HEK293 (cell line): ENCODE measurements at regions not wholly inside any gene's neighbourhood (a gene's known extent, or its start where the extent isn't known, plus 50 kb on each side); places are given as distances from the start of the nearest gene placed in this dataset.

Experiments used
- CTCF ChIA-PET: fragments of 350-600 bp; formaldehyde crosslinking; extraction: SDS; loops from one replicate; lab custom pipeline; 2021; ENCODE audit warnings: antibody characterized with exemption; lab: Yijun Ruan, JAX
- POLR2A ChIA-PET: fragments of 300-600 bp; formaldehyde crosslinking; extraction: SDS; loops from one replicate; lab custom pipeline; 2020; ENCODE audit warnings: antibody characterized with exemption, inconsistent platforms; lab: Yijun Ruan, JAX
- H3K27ac ChIP-seq: fragments of 200-500 bp; sonication (Bioruptor generic); 2 replicates; pipeline ENCODE4 v1.5.1; 2014; ENCODE audit warnings: low read depth, low read length, control low read depth, inconsistent platforms; ENCODE audit errors: extremely low read depth
- H3K36me3 ChIP-seq, 2 experiments: fragments of 200-500 bp in 1 of 2; sonication (Bioruptor generic) in 1 of 2; 1 replicate in 1 of 2; 2 replicates in 1 of 2; pipeline ENCODE4 v1.5.1; 2014 to 2017; ENCODE audit warnings: inconsistent platforms in 2 of 2, low read length in 2 of 2; ENCODE audit not compliant: control insufficient read depth in 2 of 2, insufficient read depth in 1 of 2
- H3K4me1 ChIP-seq: fragments of 200-500 bp; sonication (Bioruptor generic); 2 replicates; pipeline ENCODE4 v1.5.1; 2014; ENCODE audit warnings: mild to moderate bottlenecking, low read length, inconsistent platforms; ENCODE audit not compliant: control insufficient read depth, insufficient read depth
- H3K4me3 ChIP-seq: 2 replicates; pipeline ENCODE4 v1.5.1; 2011; ENCODE audit warnings: low read depth, mild to moderate bottlenecking, control low read depth, low read length, moderate library complexity
- H3K9me3 ChIP-seq: fragments of 200-500 bp; sonication (Bioruptor generic); 2 replicates; pipeline ENCODE4 v1.5.1; 2014; ENCODE audit warnings: low read depth, low read length, inconsistent platforms; ENCODE audit not compliant: control insufficient read depth, insufficient read depth
- GLIS2 ChIP-seq: fragments of 450-650 bp; formaldehyde crosslinking; IDR thresholded peaks from 2 replicates; pipeline ENCODE4 v1.5.1; 2016; ENCODE audit warnings: missing biosample characterization, missing genetic modification characterization
- HOXC10 ChIP-seq: sonication (generic); formaldehyde crosslinking; IDR thresholded peaks from 2 replicates; pipeline ENCODE4 v1.8.1; 2023; ENCODE audit warnings: mild to moderate bottlenecking, missing genetic modification reagents
- KLF10 ChIP-seq: fragments of 450-650 bp; IDR thresholded peaks from 2 replicates; pipeline ENCODE4 v1.5.1; 2018; ENCODE audit warnings: missing biosample characterization, mild to moderate bottlenecking, missing genetic modification characterization
- SCRT1 ChIP-seq: fragments of 450-650 bp; formaldehyde crosslinking; IDR thresholded peaks from 2 replicates; pipeline ENCODE4 v1.5.1; 2016; ENCODE audit warnings: missing biosample characterization, missing genetic modification characterization, borderline replicate concordance
- SP2 ChIP-seq: fragments of 450-650 bp; formaldehyde crosslinking; IDR thresholded peaks from 2 replicates; pipeline ENCODE4 v1.5.1; 2016; ENCODE audit warnings: missing biosample characterization, missing genetic modification characterization
- ZFP69B ChIP-seq: fragments of 450-650 bp; formaldehyde crosslinking; IDR thresholded peaks from 2 replicates; pipeline ENCODE4 v1.5.1; 2016; ENCODE audit warnings: missing biosample characterization, missing genetic modification characterization
- ZNF133 ChIP-seq: fragments of 450-650 bp; formaldehyde crosslinking; IDR thresholded peaks from 2 replicates; pipeline ENCODE4 v1.5.1; 2016; ENCODE audit warnings: missing biosample characterization, missing genetic modification characterization
- ZNF19 ChIP-seq: fragments of 450-650 bp; formaldehyde crosslinking; IDR thresholded peaks from 2 replicates; pipeline ENCODE4; 2016; ENCODE audit warnings: missing biosample characterization, missing genetic modification characterization, low read depth
- ZNF211 ChIP-seq: fragments of 450-650 bp; formaldehyde crosslinking; IDR thresholded peaks from 2 replicates; pipeline ENCODE4 v1.5.1; 2016; ENCODE audit warnings: low read depth, missing biosample characterization, missing genetic modification characterization
- ZNF292 ChIP-seq: fragments of 450-650 bp; formaldehyde crosslinking; IDR thresholded peaks from 2 replicates; pipeline ENCODE4 v1.5.1; 2016; ENCODE audit warnings: low read depth, missing biosample characterization, missing genetic modification characterization, borderline replicate concordance
- ZNF311 ChIP-seq: fragments of 450-650 bp; formaldehyde crosslinking; IDR thresholded peaks from 2 replicates; pipeline ENCODE4 v1.5.1; 2017; ENCODE audit warnings: missing biosample characterization, missing genetic modification characterization, borderline replicate concordance
- ZNF394 ChIP-seq: fragments of 450-650 bp; formaldehyde crosslinking; IDR thresholded peaks from 2 replicates; pipeline ENCODE4 v1.5.1; 2016; ENCODE audit warnings: missing biosample characterization, missing genetic modification characterization, mild to moderate bottlenecking, moderate library complexity, borderline replicate concordance
- ZNF521 ChIP-seq: fragments of 450-650 bp; formaldehyde crosslinking; IDR thresholded peaks from 2 replicates; pipeline ENCODE4 v1.5.1; 2017; ENCODE audit warnings: missing biosample characterization, mild to moderate bottlenecking, missing genetic modification characterization
- ZNF558 ChIP-seq: fragments of 450-650 bp; formaldehyde crosslinking; IDR thresholded peaks from 2 replicates; pipeline ENCODE4 v1.5.1; 2016; ENCODE audit warnings: missing biosample characterization, missing genetic modification characterization
- ZNF571 ChIP-seq: fragments of 450-650 bp; formaldehyde crosslinking; IDR thresholded peaks from 2 replicates; pipeline ENCODE4 v1.5.0; 2017; ENCODE audit warnings: missing biosample characterization, missing genetic modification characterization
- ZNF585B ChIP-seq: fragments of 450-650 bp; formaldehyde crosslinking; IDR thresholded peaks from 2 replicates; pipeline ENCODE4 v1.5.1; 2016; ENCODE audit warnings: missing biosample characterization, missing genetic modification characterization
- ZNF610 ChIP-seq: fragments of 450-650 bp; formaldehyde crosslinking; IDR thresholded peaks from 2 replicates; pipeline ENCODE4 v1.5.1; 2016; ENCODE audit warnings: missing biosample characterization, missing genetic modification characterization, borderline replicate concordance
- ZNF777 ChIP-seq: fragments of 450-650 bp; formaldehyde crosslinking; IDR thresholded peaks from 2 replicates; pipeline ENCODE4 v1.5.1; 2017; ENCODE audit warnings: missing biosample characterization, missing genetic modification characterization, borderline replicate concordance
- ZNF791 ChIP-seq: fragments of 450-650 bp; formaldehyde crosslinking; IDR thresholded peaks from 2 replicates; pipeline ENCODE4 v1.5.1; 2016; ENCODE audit warnings: missing biosample characterization, missing genetic modification characterization
- ZNF830 ChIP-seq: fragments of 450-650 bp; IDR thresholded peaks from 2 replicates; pipeline ENCODE4 v1.5.0; 2018; ENCODE audit warnings: missing biosample characterization, missing genetic modification characterization, low read depth, mild to moderate bottlenecking, moderate library complexity
- ZSCAN23 ChIP-seq: fragments of 450-650 bp; formaldehyde crosslinking; IDR thresholded peaks from 2 replicates; pipeline ENCODE4 v1.5.1; 2016; ENCODE audit warnings: missing biosample characterization, missing genetic modification characterization
- TF ChIP-seq, protein P1 (sequence below): fragments of 450-650 bp; formaldehyde crosslinking; IDR thresholded peaks from 2 replicates; pipeline ENCODE4 v1.5.1; 2016; ENCODE audit warnings: missing biosample characterization, missing genetic modification characterization
- TF ChIP-seq, protein P2 (sequence below): fragments of 450-650 bp; formaldehyde crosslinking; IDR thresholded peaks from 2 replicates; pipeline ENCODE4 v1.5.1; 2016; ENCODE audit warnings: missing biosample characterization, missing genetic modification characterization, borderline replicate concordance
- TF ChIP-seq, protein P3 (sequence below): fragments of 450-650 bp; formaldehyde crosslinking; optimal IDR thresholded peaks from 2 replicates; pipeline ENCODE3; 2016; ENCODE audit warnings: missing biosample characterization, mild to moderate bottlenecking, missing genetic modification characterization
- TF ChIP-seq, protein P4 (sequence below): fragments of 450-650 bp; formaldehyde crosslinking; IDR thresholded peaks from 2 replicates; pipeline ENCODE4 v1.5.1; 2016; ENCODE audit warnings: missing biosample characterization, missing genetic modification characterization
- TF ChIP-seq, protein P5 (sequence below): fragments of 450-650 bp; formaldehyde crosslinking; IDR thresholded peaks from 2 replicates; pipeline ENCODE4 v1.5.1; 2016; ENCODE audit warnings: missing biosample characterization, missing genetic modification characterization
- TF ChIP-seq, protein P6 (sequence below): fragments of 450-650 bp; formaldehyde crosslinking; IDR thresholded peaks from 2 replicates; pipeline ENCODE4 v1.5.1; 2017; ENCODE audit warnings: missing biosample characterization, missing genetic modification characterization

DNA sequence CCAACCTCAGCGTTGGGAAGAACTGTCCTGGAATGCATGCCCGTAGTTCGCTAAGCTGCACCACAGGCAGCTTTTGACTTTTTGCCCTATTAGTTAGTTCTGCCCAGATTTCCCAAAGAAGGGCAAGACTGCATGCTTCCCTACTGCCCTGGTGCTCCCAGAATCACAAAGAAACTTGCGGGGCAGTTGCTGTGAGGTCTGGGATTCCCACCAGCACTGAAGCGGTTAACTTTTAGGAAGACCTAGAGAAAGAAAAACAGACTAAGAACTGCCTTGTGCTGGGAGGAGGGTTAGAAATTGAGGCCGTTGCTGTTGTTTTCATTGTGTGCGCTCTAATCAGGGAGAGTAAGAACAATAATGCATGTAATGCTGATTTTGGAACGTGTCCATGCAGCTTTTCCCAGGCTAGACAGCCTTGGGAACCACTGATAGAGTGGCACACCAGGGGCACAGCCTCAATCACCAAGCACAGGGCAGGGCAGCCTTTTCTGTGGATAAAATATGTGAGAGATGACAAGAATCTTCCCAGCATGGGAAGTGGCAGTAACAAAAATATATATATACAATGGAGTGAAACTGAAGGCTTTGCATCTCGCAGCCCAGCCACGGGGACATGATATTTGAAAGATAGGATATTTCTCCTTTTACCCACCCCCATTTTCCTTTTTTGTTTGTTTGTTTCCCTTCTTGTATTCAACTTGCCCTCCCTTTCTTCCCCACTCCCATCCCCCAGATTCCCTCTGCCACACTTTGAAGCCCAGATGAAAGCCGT lies 137.7 kb upstream of the HEY2 start:
- Histone ChIP-seq H3K36me3 (no peaks in the 10 kb centered on the region), H3K4me1 (peaks cover 12% of the 10 kb centered on the region), H3K9me3 (no peaks in the 10 kb centered on the region), H3K27ac (peak overlapping the region; percentile 67), H3K4me3 (no peak overlapping the region)
- ChIA-PET CTCF (interaction anchor here (0.6 to 1.7 kb wide), 8 partner anchors 9 to 1476 kb away, joined by 3 to 5 read pairs (median 3); no protein-coding TSS in a partner anchor), POLR2A (no interaction called here)
- TF ChIP-seq KLF10 (tag by site-specific recombination) (no peak), ZNF394 (tag by site-specific recombination) (no peak), ZNF791 (tag by site-specific recombination) (no peak), SCRT1 (tag by site-specific recombination) (no peak), ZFP69B (no peak), ZNF211 (tag by site-specific recombination) (no peak), ZNF311 (no peak), ZSCAN23 (tag by site-specific recombination) (no peak), ZNF830 (tag by site-specific recombination) (no peak), ZNF610 (no peak), ZNF19 (no peak), ZNF292 (tag by site-specific recombination) (no peak), ZNF585B (tag by site-specific recombination) (no peak), ZNF558 (tag by site-specific recombination) (no peak), ZNF521 (tag by site-specific recombination) (no peak), GLIS2 (tag by site-specific recombination) (no peak), ZNF777 (tag by site-specific recombination) (no peak), HOXC10 (no peak), ZNF571 (no peak), SP2 (no peak), ZNF133 (tag by site-specific recombination) (no peak)
- TF ChIP-seq, protein P1, sequence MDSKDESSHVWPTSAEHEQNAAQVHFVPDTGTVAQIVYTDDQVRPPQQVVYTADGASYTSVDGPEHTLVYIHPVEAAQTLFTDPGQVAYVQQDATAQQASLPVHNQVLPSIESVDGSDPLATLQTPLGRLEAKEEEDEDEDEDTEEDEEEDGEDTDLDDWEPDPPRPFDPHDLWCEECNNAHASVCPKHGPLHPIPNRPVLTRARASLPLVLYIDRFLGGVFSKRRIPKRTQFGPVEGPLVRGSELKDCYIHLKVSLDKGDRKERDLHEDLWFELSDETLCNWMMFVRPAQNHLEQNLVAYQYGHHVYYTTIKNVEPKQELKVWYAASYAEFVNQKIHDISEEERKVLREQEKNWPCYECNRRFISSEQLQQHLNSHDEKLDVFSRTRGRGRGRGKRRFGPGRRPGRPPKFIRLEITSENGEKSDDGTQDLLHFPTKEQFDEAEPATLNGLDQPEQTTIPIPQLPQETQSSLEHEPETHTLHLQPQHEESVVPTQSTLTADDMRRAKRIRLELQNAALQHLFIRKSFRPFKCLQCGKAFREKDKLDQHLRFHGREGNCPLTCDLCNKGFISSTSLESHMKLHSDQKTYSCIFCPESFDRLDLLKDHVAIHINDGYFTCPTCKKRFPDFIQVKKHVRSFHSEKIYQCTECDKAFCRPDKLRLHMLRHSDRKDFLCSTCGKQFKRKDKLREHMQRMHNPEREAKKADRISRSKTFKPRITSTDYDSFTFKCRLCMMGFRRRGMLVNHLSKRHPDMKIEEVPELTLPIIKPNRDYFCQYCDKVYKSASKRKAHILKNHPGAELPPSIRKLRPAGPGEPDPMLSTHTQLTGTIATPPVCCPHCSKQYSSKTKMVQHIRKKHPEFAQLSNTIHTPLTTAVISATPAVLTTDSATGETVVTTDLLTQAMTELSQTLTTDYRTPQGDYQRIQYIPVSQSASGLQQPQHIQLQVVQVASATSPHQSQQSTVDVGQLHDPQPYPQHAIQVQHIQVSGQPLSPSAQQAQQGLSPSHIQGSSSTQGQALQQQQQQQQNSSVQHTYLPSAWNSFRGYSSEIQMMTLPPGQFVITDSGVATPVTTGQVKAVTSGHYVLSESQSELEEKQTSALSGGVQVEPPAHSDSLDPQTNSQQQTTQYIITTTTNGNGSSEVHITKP (tag by site-specific recombination): peak; percentile 96
- TF ChIP-seq, protein P2, sequence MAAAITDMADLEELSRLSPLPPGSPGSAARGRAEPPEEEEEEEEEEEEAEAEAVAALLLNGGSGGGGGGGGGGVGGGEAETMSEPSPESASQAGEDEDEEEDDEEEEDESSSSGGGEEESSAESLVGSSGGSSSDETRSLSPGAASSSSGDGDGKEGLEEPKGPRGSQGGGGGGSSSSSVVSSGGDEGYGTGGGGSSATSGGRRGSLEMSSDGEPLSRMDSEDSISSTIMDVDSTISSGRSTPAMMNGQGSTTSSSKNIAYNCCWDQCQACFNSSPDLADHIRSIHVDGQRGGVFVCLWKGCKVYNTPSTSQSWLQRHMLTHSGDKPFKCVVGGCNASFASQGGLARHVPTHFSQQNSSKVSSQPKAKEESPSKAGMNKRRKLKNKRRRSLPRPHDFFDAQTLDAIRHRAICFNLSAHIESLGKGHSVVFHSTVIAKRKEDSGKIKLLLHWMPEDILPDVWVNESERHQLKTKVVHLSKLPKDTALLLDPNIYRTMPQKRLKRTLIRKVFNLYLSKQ (tag by site-specific recombination): no peak
- TF ChIP-seq, protein P3, sequence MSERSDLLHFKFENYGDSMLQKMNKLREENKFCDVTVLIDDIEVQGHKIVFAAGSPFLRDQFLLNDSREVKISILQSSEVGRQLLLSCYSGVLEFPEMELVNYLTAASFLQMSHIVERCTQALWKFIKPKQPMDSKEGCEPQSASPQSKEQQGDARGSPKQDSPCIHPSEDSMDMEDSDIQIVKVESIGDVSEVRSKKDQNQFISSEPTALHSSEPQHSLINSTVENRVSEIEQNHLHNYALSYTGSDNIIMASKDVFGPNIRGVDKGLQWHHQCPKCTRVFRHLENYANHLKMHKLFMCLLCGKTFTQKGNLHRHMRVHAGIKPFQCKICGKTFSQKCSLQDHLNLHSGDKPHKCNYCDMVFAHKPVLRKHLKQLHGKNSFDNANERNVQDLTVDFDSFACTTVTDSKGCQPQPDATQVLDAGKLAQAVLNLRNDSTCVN (tag by site-specific recombination): no peak
- TF ChIP-seq, protein P4, sequence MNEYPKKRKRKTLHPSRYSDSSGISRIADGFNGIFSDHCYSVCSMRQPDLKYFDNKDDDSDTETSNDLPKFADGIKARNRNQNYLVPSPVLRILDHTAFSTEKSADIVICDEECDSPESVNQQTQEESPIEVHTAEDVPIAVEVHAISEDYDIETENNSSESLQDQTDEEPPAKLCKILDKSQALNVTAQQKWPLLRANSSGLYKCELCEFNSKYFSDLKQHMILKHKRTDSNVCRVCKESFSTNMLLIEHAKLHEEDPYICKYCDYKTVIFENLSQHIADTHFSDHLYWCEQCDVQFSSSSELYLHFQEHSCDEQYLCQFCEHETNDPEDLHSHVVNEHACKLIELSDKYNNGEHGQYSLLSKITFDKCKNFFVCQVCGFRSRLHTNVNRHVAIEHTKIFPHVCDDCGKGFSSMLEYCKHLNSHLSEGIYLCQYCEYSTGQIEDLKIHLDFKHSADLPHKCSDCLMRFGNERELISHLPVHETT (tag by site-specific recombination): no peak
- TF ChIP-seq, protein P5, sequence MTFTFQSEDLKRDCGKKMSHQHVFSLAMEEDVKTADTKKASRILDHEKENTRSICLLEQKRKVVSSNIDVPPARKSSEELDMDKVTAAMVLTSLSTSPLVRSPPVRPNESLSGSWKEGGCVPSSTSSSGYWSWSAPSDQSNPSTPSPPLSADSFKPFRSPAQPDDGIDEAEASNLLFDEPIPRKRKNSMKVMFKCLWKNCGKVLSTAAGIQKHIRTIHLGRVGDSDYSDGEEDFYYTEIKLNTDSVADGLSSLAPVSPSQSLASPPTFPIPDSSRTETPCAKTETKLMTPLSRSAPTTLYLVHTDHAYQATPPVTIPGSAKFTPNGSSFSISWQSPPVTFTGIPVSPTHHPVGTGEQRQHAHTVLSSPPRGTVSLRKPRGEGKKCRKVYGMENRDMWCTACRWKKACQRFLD (tag by site-specific recombination): no peak
- TF ChIP-seq, protein P6, sequence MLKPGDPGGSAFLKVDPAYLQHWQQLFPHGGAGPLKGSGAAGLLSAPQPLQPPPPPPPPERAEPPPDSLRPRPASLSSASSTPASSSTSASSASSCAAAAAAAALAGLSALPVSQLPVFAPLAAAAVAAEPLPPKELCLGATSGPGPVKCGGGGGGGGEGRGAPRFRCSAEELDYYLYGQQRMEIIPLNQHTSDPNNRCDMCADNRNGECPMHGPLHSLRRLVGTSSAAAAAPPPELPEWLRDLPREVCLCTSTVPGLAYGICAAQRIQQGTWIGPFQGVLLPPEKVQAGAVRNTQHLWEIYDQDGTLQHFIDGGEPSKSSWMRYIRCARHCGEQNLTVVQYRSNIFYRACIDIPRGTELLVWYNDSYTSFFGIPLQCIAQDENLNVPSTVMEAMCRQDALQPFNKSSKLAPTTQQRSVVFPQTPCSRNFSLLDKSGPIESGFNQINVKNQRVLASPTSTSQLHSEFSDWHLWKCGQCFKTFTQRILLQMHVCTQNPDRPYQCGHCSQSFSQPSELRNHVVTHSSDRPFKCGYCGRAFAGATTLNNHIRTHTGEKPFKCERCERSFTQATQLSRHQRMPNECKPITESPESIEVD (tag by site-specific recombination): peak; percentile 48; the same call in 1 of the 2 replicates
